ENCODE measurements at regions not wholly inside any gene's neighbourhood (a gene's known extent, or its start where the extent isn't known, plus 50 kb on each side); places are given as distances from the start of the nearest gene placed in this dataset.

DNA sequence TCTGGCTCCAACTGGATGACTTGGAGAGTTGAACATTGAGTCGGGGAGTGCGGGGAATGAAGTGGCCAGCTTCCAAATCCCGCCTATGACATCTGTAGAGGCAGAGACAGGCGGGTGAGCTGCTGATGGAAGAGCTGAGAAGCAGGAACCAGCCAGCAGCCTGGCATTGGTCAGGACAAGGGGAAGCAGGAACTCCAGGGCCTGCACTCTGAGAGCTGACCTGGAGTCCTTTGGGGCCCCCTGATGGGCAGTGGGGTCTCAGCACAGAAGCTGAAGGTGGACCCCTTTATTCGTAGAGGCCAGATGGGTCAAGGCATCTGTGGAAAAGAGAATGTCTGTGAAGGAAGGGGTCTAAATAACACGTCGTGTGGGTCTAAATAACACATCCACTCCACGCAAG is 57.0 kb downstream of the SEC61G start:
- Histone ChIP-seq H3K27ac (ENCODE audit: low read depth, low read length) (no peak overlapping the region), H3K9me3 (ENCODE audit: control insufficient read depth, insufficient read depth, low read length) (no peaks in the 10 kb centered on the region), H3K27me3 (ENCODE audit: control insufficient read depth, insufficient read depth, low read length) (no peaks in the 10 kb centered on the region), H3K4me3 (ENCODE audit: low read depth, low read length) (no peak overlapping the region)
- ChIA-PET CTCF (no interaction called here), POLR2A (no interaction called here)
- TF ChIP-seq, protein P1, sequence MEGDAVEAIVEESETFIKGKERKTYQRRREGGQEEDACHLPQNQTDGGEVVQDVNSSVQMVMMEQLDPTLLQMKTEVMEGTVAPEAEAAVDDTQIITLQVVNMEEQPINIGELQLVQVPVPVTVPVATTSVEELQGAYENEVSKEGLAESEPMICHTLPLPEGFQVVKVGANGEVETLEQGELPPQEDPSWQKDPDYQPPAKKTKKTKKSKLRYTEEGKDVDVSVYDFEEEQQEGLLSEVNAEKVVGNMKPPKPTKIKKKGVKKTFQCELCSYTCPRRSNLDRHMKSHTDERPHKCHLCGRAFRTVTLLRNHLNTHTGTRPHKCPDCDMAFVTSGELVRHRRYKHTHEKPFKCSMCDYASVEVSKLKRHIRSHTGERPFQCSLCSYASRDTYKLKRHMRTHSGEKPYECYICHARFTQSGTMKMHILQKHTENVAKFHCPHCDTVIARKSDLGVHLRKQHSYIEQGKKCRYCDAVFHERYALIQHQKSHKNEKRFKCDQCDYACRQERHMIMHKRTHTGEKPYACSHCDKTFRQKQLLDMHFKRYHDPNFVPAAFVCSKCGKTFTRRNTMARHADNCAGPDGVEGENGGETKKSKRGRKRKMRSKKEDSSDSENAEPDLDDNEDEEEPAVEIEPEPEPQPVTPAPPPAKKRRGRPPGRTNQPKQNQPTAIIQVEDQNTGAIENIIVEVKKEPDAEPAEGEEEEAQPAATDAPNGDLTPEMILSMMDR (IDR thresholded peaks at IDR 0.05; ENCODE audit: low read depth, low read length) = no peak
- no peak for DNase-seq (ENCODE audit: low read depth, low spot score)

- no peak overlapping the region for H3K4me3 ChIP-seq (ENCODE audit: low read depth, low read length)
- TF ChIP-seq, protein P1 (IDR thresholded peaks at IDR 0.05; ENCODE audit: low read depth, low read length) = no peak
- CTCF ChIA-PET = no interaction called here
- POLR2A ChIA-PET = no interaction called here
- no peaks in the 10 kb centered on the region for H3K9me3 ChIP-seq (ENCODE audit: control insufficient read depth, insufficient read depth, low read length)
- DNase-seq (ENCODE audit: low read depth, low spot score) = no peak
- no peaks in the 10 kb centered on the region for H3K27me3 ChIP-seq (ENCODE audit: control insufficient read depth, insufficient read depth, low read length)
- H3K27ac ChIP-seq (ENCODE audit: low read depth, low read length) = no peak overlapping the region
These were observed 59.3 kb downstream of the SEC61G start for GRCh38 chr7:54699715-54700114.

DNA sequence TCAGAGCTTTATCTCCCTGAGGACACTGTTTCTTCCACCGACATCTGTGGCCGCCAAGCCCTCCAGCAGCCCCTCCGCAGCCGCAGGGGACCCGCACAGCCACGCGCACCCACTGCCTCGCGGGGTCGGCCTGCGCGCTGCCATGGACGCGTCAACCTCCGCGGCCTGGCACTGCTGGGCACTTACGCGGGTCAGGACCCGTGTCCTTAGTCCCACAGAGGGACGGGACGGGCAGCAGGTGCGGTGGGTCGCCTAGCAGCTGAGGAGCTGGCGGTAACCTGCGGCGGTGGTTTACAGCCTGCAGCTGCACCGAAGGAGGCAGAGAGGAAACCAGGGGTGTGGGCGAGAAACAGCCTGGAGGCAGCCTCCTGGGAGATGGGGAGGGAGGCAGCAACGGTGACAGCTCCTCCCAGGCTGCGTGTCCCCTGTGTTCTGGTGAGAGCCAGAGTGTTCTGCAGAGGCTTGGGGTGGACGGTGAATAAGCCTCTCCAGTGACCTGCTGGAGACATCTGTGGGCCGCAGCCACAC is 61.3 kb downstream of the SEC61G start:
- Histone ChIP-seq H3K4me3 (ENCODE audit: low read depth, low read length) (no peak overlapping the region), H3K9me3 (ENCODE audit: control insufficient read depth, insufficient read depth, low read length) (no peaks in the 10 kb centered on the region), H3K27ac (ENCODE audit: low read depth, low read length) (no peak overlapping the region), H3K27me3 (ENCODE audit: control insufficient read depth, insufficient read depth, low read length) (no peaks in the 10 kb centered on the region)
- TF ChIP-seq, protein P1 (IDR thresholded peaks at IDR 0.05; ENCODE audit: low read depth, low read length) = no peak
- ChIA-PET CTCF (no interaction called here), POLR2A (no interaction called here)
- DNase-seq (ENCODE audit: low read depth, low spot score) = no peak

GRCh38 chr7:54690892-54691291 is 68.1 kb downstream of the SEC61G start:
- DNase-seq (ENCODE audit: low read depth, low spot score) = no peak
- CTCF ChIA-PET = no interaction called here

GRCh38 chr7:54690050-54690443 is 69.0 kb downstream of the SEC61G start:
- Histone ChIP-seq H3K9me3 (ENCODE audit: control insufficient read depth, insufficient read depth, low read length) (no peaks in the 10 kb centered on the region), H3K27me3 (ENCODE audit: control insufficient read depth, insufficient read depth, low read length) (no peaks in the 10 kb centered on the region), H3K4me3 (ENCODE audit: low read depth, low read length) (no peak overlapping the region), H3K27ac (ENCODE audit: low read depth, low read length) (no peak overlapping the region)
- CTCF ChIA-PET = no interaction called here
- DNase-seq (ENCODE audit: low read depth, low spot score) = no peak
- POLR2A ChIA-PET = no interaction called here
- TF ChIP-seq, protein P1 (IDR thresholded peaks at IDR 0.05; ENCODE audit: low read depth, low read length) = no peak

More at GRCh38 chr7:54690892-54691291, 68.1 kb downstream of the SEC61G start:
- Histone ChIP-seq H3K27ac (ENCODE audit: low read depth, low read length) (no peak overlapping the region), H3K27me3 (ENCODE audit: control insufficient read depth, insufficient read depth, low read length) (no peaks in the 10 kb centered on the region), H3K4me3 (ENCODE audit: low read depth, low read length) (no peak overlapping the region), H3K9me3 (ENCODE audit: control insufficient read depth, insufficient read depth, low read length) (no peaks in the 10 kb centered on the region)
- POLR2A ChIA-PET = no interaction called here
- TF ChIP-seq, protein P1 (IDR thresholded peaks at IDR 0.05; ENCODE audit: low read depth, low read length) = no peak

All from AG04450 (cell line).